ENCODE measurements at regions not wholly inside any gene's neighbourhood (a gene's known extent, or its start where the extent isn't known, plus 50 kb on each side); places are given as distances from the start of the nearest gene placed in this dataset.

- no peaks in the 10 kb centered on the region for H3K9me3 ChIP-seq (ENCODE audit: control insufficient read depth in 1 of 2, low read length in 2 of 2)
- peaks cover 0 to 13% of the 10 kb centered on the region in 2 donors for H3K4me1 ChIP-seq (ENCODE audit: control insufficient read depth in 1 of 2, insufficient read depth in 2 of 2, low read length in 2 of 2)
- H3K4me3 ChIP-seq (ENCODE audit: low read depth in 1 of 2, low read length in 2 of 2) = peak overlapping the region in 1 of 2 donors; percentile 10
- H3K36me3 ChIP-seq (ENCODE audit: control insufficient read depth in 1 of 2, insufficient read depth in 2 of 2, low read length in 2 of 2) = no peaks in the 10 kb centered on the region
- no peaks in the 10 kb centered on the region for H3K27me3 ChIP-seq (ENCODE audit: low read depth, low read length)
- H3K27ac ChIP-seq (ENCODE audit: low read length) = peak overlapping the region; percentile 94
Measured at GRCh38 chr3:86794361-86795065, 196.4 kb downstream of the VGLL3 start.

- H3K36me3 ChIP-seq (ENCODE audit: control insufficient read depth in 1 of 2, insufficient read depth in 2 of 2, low read length in 2 of 2) = no peaks in the 10 kb centered on the region
- H3K4me3 ChIP-seq (ENCODE audit: low read depth in 1 of 2, low read length in 2 of 2) = no peak overlapping the region
- peak overlapping the region; percentile 94 for H3K27ac ChIP-seq (ENCODE audit: low read length)
- no peaks in the 10 kb centered on the region for H3K9me3 ChIP-seq (ENCODE audit: control insufficient read depth in 1 of 2, low read length in 2 of 2)
- H3K27me3 ChIP-seq (ENCODE audit: low read depth, low read length) = no peaks in the 10 kb centered on the region
- peaks cover 0 to 13% of the 10 kb centered on the region in 2 donors for H3K4me1 ChIP-seq (ENCODE audit: control insufficient read depth in 1 of 2, insufficient read depth in 2 of 2, low read length in 2 of 2)
Measured at GRCh38 chr3:86793786-86794185, 197.2 kb downstream of the VGLL3 start.

- Histone ChIP-seq H3K4me1 (ENCODE audit: control insufficient read depth in 1 of 2, insufficient read depth in 2 of 2, low read length in 2 of 2) (peaks cover 0 to 13% of the 10 kb centered on the region in 2 donors), H3K9me3 (ENCODE audit: control insufficient read depth in 1 of 2, low read length in 2 of 2) (no peaks in the 10 kb centered on the region), H3K36me3 (ENCODE audit: control insufficient read depth in 1 of 2, insufficient read depth in 2 of 2, low read length in 2 of 2) (no peaks in the 10 kb centered on the region), H3K27ac (ENCODE audit: low read length) (no peak overlapping the region), H3K4me3 (ENCODE audit: low read depth in 1 of 2, low read length in 2 of 2) (no peak overlapping the region), H3K27me3 (ENCODE audit: low read depth, low read length) (no peaks in the 10 kb centered on the region)
Measured at GRCh38 chr3:86792316-86792715, 198.6 kb downstream of the VGLL3 start.

GRCh38 chr3:86790884-86791549 lies 199.9 kb downstream of the VGLL3 start:
- Histone ChIP-seq H3K9me3 (ENCODE audit: control insufficient read depth in 1 of 2, low read length in 2 of 2) (no peaks in the 10 kb centered on the region), H3K27ac (ENCODE audit: low read length) (no peak overlapping the region), H3K27me3 (ENCODE audit: low read depth, low read length) (no peaks in the 10 kb centered on the region), H3K4me3 (ENCODE audit: low read depth in 1 of 2, low read length in 2 of 2) (no peak overlapping the region), H3K36me3 (ENCODE audit: control insufficient read depth in 1 of 2, insufficient read depth in 2 of 2, low read length in 2 of 2) (no peaks in the 10 kb centered on the region), H3K4me1 (ENCODE audit: control insufficient read depth in 1 of 2, insufficient read depth in 2 of 2, low read length in 2 of 2) (peaks cover 0 to 13% of the 10 kb centered on the region in 2 donors)

DNA sequence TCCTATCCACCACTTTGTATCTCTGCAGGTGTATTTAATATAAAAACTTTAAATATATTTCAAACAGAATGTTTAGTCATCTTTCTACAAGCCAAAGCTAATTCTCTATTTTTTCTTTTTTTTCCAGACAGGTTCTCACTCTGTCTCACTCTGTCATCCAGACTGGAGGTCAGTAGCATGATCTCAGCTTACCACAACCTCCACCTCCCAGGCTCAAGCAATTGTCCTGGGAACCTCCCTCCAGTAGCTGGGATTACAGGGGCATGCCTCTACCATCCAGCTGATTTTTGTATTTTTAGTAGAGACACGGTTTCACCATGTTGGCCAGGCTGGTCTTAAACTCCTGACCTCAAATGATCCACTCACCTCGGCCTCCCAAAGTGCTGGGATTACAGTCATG lies 202.6 kb downstream of the VGLL3 start:
- Histone ChIP-seq H3K9me3 (ENCODE audit: control insufficient read depth in 1 of 2, low read length in 2 of 2) (no peaks in the 10 kb centered on the region), H3K4me3 (ENCODE audit: low read depth in 1 of 2, low read length in 2 of 2) (no peak overlapping the region), H3K4me1 (ENCODE audit: control insufficient read depth in 1 of 2, insufficient read depth in 2 of 2, low read length in 2 of 2) (peaks cover 0 to under 1% of the 10 kb centered on the region in 2 donors), H3K27me3 (ENCODE audit: low read depth, low read length) (no peaks in the 10 kb centered on the region), H3K36me3 (ENCODE audit: control insufficient read depth in 1 of 2, insufficient read depth in 2 of 2, low read length in 2 of 2) (no peaks in the 10 kb centered on the region), H3K27ac (ENCODE audit: low read length) (no peak overlapping the region)

DNA sequence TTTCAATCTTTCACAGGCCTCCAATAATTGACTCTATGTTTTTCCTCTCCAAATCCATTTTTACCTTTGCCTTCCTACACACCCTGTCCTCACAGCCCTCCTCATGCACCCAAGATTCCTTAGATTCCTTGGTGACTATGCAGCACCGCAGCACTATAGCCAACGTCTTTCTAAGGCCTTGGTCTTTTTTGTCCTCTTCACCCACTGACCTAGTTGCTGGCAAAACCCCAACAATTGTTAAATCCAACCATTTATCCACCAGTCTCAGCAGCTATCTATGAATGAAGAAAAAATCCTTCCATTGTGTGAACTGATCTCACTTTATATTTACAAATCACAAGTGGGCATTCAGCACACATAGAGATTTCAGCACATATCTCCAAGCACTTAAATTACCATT lies 203.9 kb downstream of the VGLL3 start:
- no peaks in the 10 kb centered on the region for H3K4me1 ChIP-seq (ENCODE audit: control insufficient read depth in 1 of 2, insufficient read depth in 2 of 2, low read length in 2 of 2)
- H3K4me3 ChIP-seq (ENCODE audit: low read depth in 1 of 2, low read length in 2 of 2) = no peak overlapping the region
- H3K27me3 ChIP-seq (ENCODE audit: low read depth, low read length) = no peaks in the 10 kb centered on the region
- H3K27ac ChIP-seq (ENCODE audit: low read length) = no peak overlapping the region
- no peaks in the 10 kb centered on the region for H3K36me3 ChIP-seq (ENCODE audit: control insufficient read depth in 1 of 2, insufficient read depth in 2 of 2, low read length in 2 of 2)
- no peaks in the 10 kb centered on the region for H3K9me3 ChIP-seq (ENCODE audit: control insufficient read depth in 1 of 2, low read length in 2 of 2)

GRCh38 chr3:86785386-86785785 lies 205.6 kb downstream of the VGLL3 start:
- Histone ChIP-seq H3K36me3 (ENCODE audit: control insufficient read depth in 1 of 2, insufficient read depth in 2 of 2, low read length in 2 of 2) (no peaks in the 10 kb centered on the region), H3K4me3 (ENCODE audit: low read depth in 1 of 2, low read length in 2 of 2) (no peak overlapping the region), H3K4me1 (ENCODE audit: control insufficient read depth in 1 of 2, insufficient read depth in 2 of 2, low read length in 2 of 2) (no peaks in the 10 kb centered on the region), H3K27me3 (ENCODE audit: low read depth, low read length) (no peaks in the 10 kb centered on the region), H3K9me3 (ENCODE audit: control insufficient read depth in 1 of 2, low read length in 2 of 2) (no peaks in the 10 kb centered on the region), H3K27ac (ENCODE audit: low read length) (no peak overlapping the region)

- H3K4me3 ChIP-seq (ENCODE audit: low read depth in 1 of 2, low read length in 2 of 2) = no peak overlapping the region
- H3K27me3 ChIP-seq (ENCODE audit: low read depth, low read length) = no peaks in the 10 kb centered on the region
- no peaks in the 10 kb centered on the region for H3K4me1 ChIP-seq (ENCODE audit: control insufficient read depth in 1 of 2, insufficient read depth in 2 of 2, low read length in 2 of 2)
- no peak overlapping the region for H3K27ac ChIP-seq (ENCODE audit: low read length)
- H3K9me3 ChIP-seq (ENCODE audit: control insufficient read depth in 1 of 2, low read length in 2 of 2) = no peaks in the 10 kb centered on the region
- no peaks in the 10 kb centered on the region for H3K36me3 ChIP-seq (ENCODE audit: control insufficient read depth in 1 of 2, insufficient read depth in 2 of 2, low read length in 2 of 2)
Measured at GRCh38 chr3:86782866-86783265, 208.1 kb downstream of the VGLL3 start.

DNA sequence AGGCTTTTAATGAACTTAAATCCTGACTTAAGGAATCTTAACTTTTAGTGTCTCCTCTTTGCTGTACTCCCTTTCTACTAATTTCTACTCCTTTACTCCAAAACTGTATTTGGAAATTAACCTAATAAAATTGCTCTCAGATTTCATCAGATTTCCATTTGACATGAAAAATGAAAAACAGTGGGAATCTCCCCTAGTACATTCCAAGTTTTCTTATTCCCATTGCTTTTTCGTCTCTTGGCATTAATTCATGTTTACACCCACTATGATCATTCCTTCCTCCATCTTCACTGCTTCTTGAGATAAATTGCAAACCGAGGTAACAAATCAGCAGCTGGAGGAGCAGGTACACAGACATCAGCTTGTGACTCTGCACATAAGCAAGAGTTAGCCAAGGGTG lies 208.7 kb downstream of the VGLL3 start:
- no peaks in the 10 kb centered on the region for H3K36me3 ChIP-seq (ENCODE audit: control insufficient read depth in 1 of 2, insufficient read depth in 2 of 2, low read length in 2 of 2)
- H3K27ac ChIP-seq (ENCODE audit: low read length) = no peak overlapping the region
- no peaks in the 10 kb centered on the region for H3K9me3 ChIP-seq (ENCODE audit: control insufficient read depth in 1 of 2, low read length in 2 of 2)
- H3K4me1 ChIP-seq (ENCODE audit: control insufficient read depth in 1 of 2, insufficient read depth in 2 of 2, low read length in 2 of 2) = no peaks in the 10 kb centered on the region
- H3K27me3 ChIP-seq (ENCODE audit: low read depth, low read length) = no peaks in the 10 kb centered on the region
- no peak overlapping the region for H3K4me3 ChIP-seq (ENCODE audit: low read depth in 1 of 2, low read length in 2 of 2)

DNA sequence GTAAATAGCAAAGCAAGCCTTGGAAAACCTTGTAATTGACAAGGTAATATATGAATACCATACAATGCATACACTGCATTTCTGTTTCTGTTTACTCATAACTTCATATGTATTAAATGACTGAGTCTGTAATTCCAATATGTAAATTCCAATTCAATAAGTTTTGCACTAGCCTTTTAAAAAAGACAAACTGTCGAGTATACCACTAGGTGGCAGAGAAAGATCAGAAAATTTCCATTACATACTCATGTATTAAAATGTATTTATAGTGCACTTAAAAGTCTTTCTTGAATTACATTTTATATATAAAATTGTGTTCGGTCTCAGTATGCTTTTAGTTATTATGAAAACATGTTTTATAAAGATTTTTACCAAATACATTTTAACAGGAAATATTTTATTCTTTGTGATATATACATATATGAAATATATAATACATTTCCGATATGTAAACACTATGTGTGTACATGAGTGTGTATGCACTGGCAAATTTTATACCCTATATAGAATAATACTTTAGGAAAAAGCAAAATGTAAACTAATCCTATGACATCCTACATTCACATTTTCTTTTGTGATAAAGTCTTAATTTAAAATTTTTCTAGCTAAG lies 216.8 kb downstream of the VGLL3 start:
- no peaks in the 10 kb centered on the region for H3K36me3 ChIP-seq (ENCODE audit: control insufficient read depth in 1 of 2, insufficient read depth in 2 of 2, low read length in 2 of 2)
- no peaks in the 10 kb centered on the region for H3K4me1 ChIP-seq (ENCODE audit: control insufficient read depth in 1 of 2, insufficient read depth in 2 of 2, low read length in 2 of 2)
- H3K27ac ChIP-seq (ENCODE audit: low read length) = no peak overlapping the region
- H3K9me3 ChIP-seq (ENCODE audit: control insufficient read depth in 1 of 2, low read length in 2 of 2) = no peaks in the 10 kb centered on the region
- H3K4me3 ChIP-seq (ENCODE audit: low read depth in 1 of 2, low read length in 2 of 2) = no peak overlapping the region
- H3K27me3 ChIP-seq (ENCODE audit: low read depth, low read length) = no peaks in the 10 kb centered on the region

DNA sequence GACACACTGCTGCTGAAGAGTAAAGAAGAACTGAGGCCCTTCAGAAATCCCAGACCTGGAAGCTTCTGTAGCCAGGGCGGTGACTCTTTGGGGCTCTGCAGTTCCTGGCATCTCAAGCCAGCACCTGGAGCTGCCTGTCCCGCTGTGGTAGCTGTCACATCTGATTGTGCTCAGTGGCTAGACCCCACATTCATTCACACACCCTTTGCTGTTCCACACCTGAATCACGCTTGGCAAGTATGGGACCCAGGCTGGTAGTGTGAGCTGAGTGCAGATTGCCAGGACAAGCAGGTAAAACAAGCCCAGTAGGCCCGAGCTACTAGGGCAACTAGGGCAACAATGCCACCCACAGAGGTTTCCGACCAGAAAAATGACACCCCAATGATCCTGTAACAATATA lies 218.2 kb downstream of the VGLL3 start:
- H3K27me3 ChIP-seq (ENCODE audit: low read depth, low read length) = no peaks in the 10 kb centered on the region
- no peaks in the 10 kb centered on the region for H3K36me3 ChIP-seq (ENCODE audit: control insufficient read depth in 1 of 2, insufficient read depth in 2 of 2, low read length in 2 of 2)
- no peaks in the 10 kb centered on the region for H3K9me3 ChIP-seq (ENCODE audit: control insufficient read depth in 1 of 2, low read length in 2 of 2)
- H3K4me1 ChIP-seq (ENCODE audit: control insufficient read depth in 1 of 2, insufficient read depth in 2 of 2, low read length in 2 of 2) = no peaks in the 10 kb centered on the region
- H3K4me3 ChIP-seq (ENCODE audit: low read depth in 1 of 2, low read length in 2 of 2) = no peak overlapping the region
- no peak overlapping the region for H3K27ac ChIP-seq (ENCODE audit: low read length)
